H1 (cell line): ENCODE measurements at regions not wholly inside any gene's neighbourhood (a gene's known extent, or its start where the extent isn't known, plus 50 kb on each side); places are given as distances from the start of the nearest gene placed in this dataset.

Experiments
- BACH1 ChIP-seq: IDR thresholded peaks from 2 replicates; pipeline ENCODE4 v1.6.1; 2012; ENCODE audit warnings: low read length, improper control_type of control experiment
- NANOG ChIP-seq: IDR thresholded peaks from 2 replicates; pipeline ENCODE4 v1.6.1; 2011; ENCODE audit warnings: low read length, low read depth, mild to moderate bottlenecking, inconsistent platforms; ENCODE audit not compliant: insufficient read depth, poor library complexity, severe bottlenecking
- SP1 ChIP-seq: IDR thresholded peaks from 2 replicates; pipeline ENCODE4 v1.6.1; 2011; ENCODE audit warnings: low read depth, low read length
- TF ChIP-seq, protein P1 (sequence below): IDR thresholded peaks from 2 replicates; pipeline ENCODE4 v1.6.1; 2011; ENCODE audit warnings: low read depth, mild to moderate bottlenecking, low read length; ENCODE audit not compliant: insufficient read depth

- TF ChIP-seq, protein P1, sequence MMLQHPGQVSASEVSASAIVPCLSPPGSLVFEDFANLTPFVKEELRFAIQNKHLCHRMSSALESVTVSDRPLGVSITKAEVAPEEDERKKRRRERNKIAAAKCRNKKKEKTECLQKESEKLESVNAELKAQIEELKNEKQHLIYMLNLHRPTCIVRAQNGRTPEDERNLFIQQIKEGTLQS: no peak
- TF ChIP-seq SP1 (no peak), NANOG (no peak), BACH1 (no peak)
These were observed 771.2 kb upstream of the ARRDC4 start (continued) for GRCh38 chr15:97189162-97189780.
